Endothelial cell (in vitro differentiated cells): ENCODE measurements at regions not wholly inside any gene's neighbourhood (a gene's known extent, or its start where the extent isn't known, plus 50 kb on each side); places are given as distances from the start of the nearest gene placed in this dataset.
A peak's percentile ranks its signal among the peaks of the same experiment; 100 is the strongest.
"Not testable (repeated sequence)": the region's sequence is repeated elsewhere in the genome, so short reads cannot be mapped to it uniquely, and the experiment has no call there.

Experiments
- DNase-seq: peaks from one replicate; pipeline ENCODE4 v3.0.0; 2021; ENCODE audit warnings: low spot score
- H3K27ac Mint-ChIP-seq: one replicate; pipeline ENCODE4 v1.8.0; 2021; ENCODE audit warnings: mixed read lengths, inconsistent platforms; ENCODE audit not compliant: unreplicated experiment
- H3K27me3 Mint-ChIP-seq: one replicate; pipeline ENCODE4 v1.8.0; 2021; ENCODE audit warnings: mild to moderate bottlenecking, moderate library complexity, mixed read lengths, inconsistent platforms; ENCODE audit not compliant: unreplicated experiment
- H3K36me3 Mint-ChIP-seq: one replicate; pipeline ENCODE4 v1.8.0; 2021; ENCODE audit warnings: mild to moderate bottlenecking, low read depth, mixed read lengths, inconsistent platforms; ENCODE audit not compliant: unreplicated experiment
- H3K4me1 Mint-ChIP-seq: one replicate; pipeline ENCODE4 v1.8.0; 2021; ENCODE audit warnings: mild to moderate bottlenecking, mixed read lengths, inconsistent platforms; ENCODE audit not compliant: unreplicated experiment
- H3K4me3 Mint-ChIP-seq: one replicate; pipeline ENCODE4 v1.8.0; 2021; ENCODE audit warnings: mild to moderate bottlenecking, mixed read lengths, inconsistent platforms; ENCODE audit not compliant: unreplicated experiment
- H3K9me3 Mint-ChIP-seq: one replicate; pipeline ENCODE4 v1.8.0; 2021; ENCODE audit warnings: mixed read lengths, inconsistent platforms; ENCODE audit not compliant: unreplicated experiment
- CTCF ChIP-seq: fragments of 200-600 bp; sonication (generic); IDR thresholded peaks from one replicate; pipeline ENCODE4 v1.5.0; 2021; ENCODE audit warnings: antibody characterized with exemption; ENCODE audit not compliant: unreplicated experiment

- TF ChIP-seq CTCF, result no peak
- Mint-ChIP-seq H3K27me3 (peaks cover 3% of the 10 kb centered on the region), H3K36me3 (no peaks in the 10 kb centered on the region), H3K9me3 (no peaks in the 10 kb centered on the region), H3K4me1 (no peaks in the 10 kb centered on the region), H3K27ac (no peak overlapping the region), H3K4me3 (no peak overlapping the region)
- DNase-seq, result no peak
These were observed 197.6 kb downstream of the LAT start for GRCh38 chr16:29182501-29182900.

GRCh38 chr16:29181921-29182411 is 197.1 kb downstream of the LAT start:
- not testable (repeated sequence) for H3K36me3 Mint-ChIP-seq, H3K9me3 Mint-ChIP-seq, H3K27ac Mint-ChIP-seq, H3K4me1 Mint-ChIP-seq, H3K4me3 Mint-ChIP-seq, H3K27me3 Mint-ChIP-seq
- DNase-seq, result peak; percentile 60
- TF ChIP-seq CTCF, result peak; percentile 36

- H3K4me3 Mint-ChIP-seq, H3K27ac Mint-ChIP-seq, H3K9me3 Mint-ChIP-seq, DNase-seq, H3K36me3 Mint-ChIP-seq, H3K4me1 Mint-ChIP-seq, H3K27me3 Mint-ChIP-seq: not testable (repeated sequence)
These were observed 196.5 kb downstream of the LAT start for GRCh38 chr16:29181254-29181780.

GRCh38 chr16:29180206-29180600 is 195.4 kb downstream of the LAT start:
- not testable (repeated sequence) for H3K27ac Mint-ChIP-seq, DNase-seq, H3K4me3 Mint-ChIP-seq, H3K36me3 Mint-ChIP-seq, H3K9me3 Mint-ChIP-seq, H3K27me3 Mint-ChIP-seq, H3K4me1 Mint-ChIP-seq

GRCh38 chr16:29179401-29180205 is 194.8 kb downstream of the LAT start:
- not testable (repeated sequence) for H3K36me3 Mint-ChIP-seq, H3K9me3 Mint-ChIP-seq, H3K27ac Mint-ChIP-seq, H3K27me3 Mint-ChIP-seq, H3K4me3 Mint-ChIP-seq, H3K4me1 Mint-ChIP-seq, DNase-seq

- not testable (repeated sequence) for H3K27ac Mint-ChIP-seq, H3K36me3 Mint-ChIP-seq, H3K4me1 Mint-ChIP-seq, H3K27me3 Mint-ChIP-seq, H3K4me3 Mint-ChIP-seq, DNase-seq, H3K9me3 Mint-ChIP-seq
These were observed 193.3 kb downstream of the LAT start for GRCh38 chr16:29177888-29178726.

GRCh38 chr16:29177203-29177887 is 192.5 kb downstream of the LAT start:
- H3K9me3 Mint-ChIP-seq, H3K27ac Mint-ChIP-seq, H3K4me3 Mint-ChIP-seq, DNase-seq, H3K36me3 Mint-ChIP-seq, H3K27me3 Mint-ChIP-seq, H3K4me1 Mint-ChIP-seq: not testable (repeated sequence)

- not testable (repeated sequence) for DNase-seq, H3K27me3 Mint-ChIP-seq, H3K36me3 Mint-ChIP-seq, H3K4me3 Mint-ChIP-seq, H3K4me1 Mint-ChIP-seq, H3K27ac Mint-ChIP-seq, H3K9me3 Mint-ChIP-seq
These were observed 192.0 kb downstream of the LAT start for GRCh38 chr16:29176822-29177202.

- not testable (repeated sequence) for H3K27ac Mint-ChIP-seq, H3K4me1 Mint-ChIP-seq
These were observed 191.3 kb downstream of the LAT start for GRCh38 chr16:29176154-29176470.

More at GRCh38 chr16:29176154-29176470, 191.3 kb downstream of the LAT start:
- H3K27me3 Mint-ChIP-seq, DNase-seq, H3K9me3 Mint-ChIP-seq, H3K4me3 Mint-ChIP-seq, H3K36me3 Mint-ChIP-seq: not testable (repeated sequence)
